ENCODE measurements at regions not wholly inside any gene's neighbourhood (a gene's known extent, or its start where the extent isn't known, plus 50 kb on each side); places are given as distances from the start of the nearest gene placed in this dataset.

DNA sequence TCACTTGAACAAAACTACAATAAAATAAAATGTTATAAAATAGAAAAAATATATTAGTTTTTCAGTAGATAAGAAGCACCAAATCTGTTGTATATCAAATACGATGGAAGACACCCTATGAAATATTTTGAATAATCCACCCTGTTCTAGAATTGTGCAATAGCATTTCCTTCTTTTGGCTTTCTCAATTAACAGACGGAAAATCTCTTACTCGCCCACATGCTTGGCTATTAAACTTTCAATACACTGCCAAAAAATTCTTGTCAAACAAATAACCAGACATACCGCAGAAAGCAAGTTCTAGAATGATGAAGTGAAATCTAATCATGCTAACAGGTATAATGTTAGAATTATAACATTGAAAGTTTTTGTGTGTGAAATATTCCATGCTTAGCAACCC, 671.6 kb upstream of the SLIT2 start:
- Histone ChIP-seq H3K9me3 (no peaks in the 10 kb centered on the region), H3K4me3 (no peak overlapping the region), H3K4me1 (no peaks in the 10 kb centered on the region), H3K27me3 (no peaks in the 10 kb centered on the region), H3K27ac (no peak overlapping the region), H3K36me3 (no peaks in the 10 kb centered on the region), H3K9ac (ENCODE audit: low read depth in 2 of 2, low read length in 2 of 2) (no peak overlapping the region)
- DNase-seq = no peak
- no peak for TF ChIP-seq CTCF (IDR thresholded peaks at IDR 0.05)
- intact Hi-C loops (cut with DNase I) = no loop called here

GRCh38 chr4:19579608-19580007, 672.1 kb upstream of the SLIT2 start:
- Histone ChIP-seq H3K9ac (ENCODE audit: low read depth in 2 of 2, low read length in 2 of 2) (no peak overlapping the region), H3K36me3 (no peaks in the 10 kb centered on the region), H3K27me3 (no peaks in the 10 kb centered on the region), H3K9me3 (no peaks in the 10 kb centered on the region), H3K4me1 (no peaks in the 10 kb centered on the region), H3K4me3 (no peak overlapping the region), H3K27ac (no peak overlapping the region)
- TF ChIP-seq CTCF (IDR thresholded peaks at IDR 0.05) = no peak
- intact Hi-C loops (cut with DNase I) = no loop called here
- no peak for DNase-seq

DNA sequence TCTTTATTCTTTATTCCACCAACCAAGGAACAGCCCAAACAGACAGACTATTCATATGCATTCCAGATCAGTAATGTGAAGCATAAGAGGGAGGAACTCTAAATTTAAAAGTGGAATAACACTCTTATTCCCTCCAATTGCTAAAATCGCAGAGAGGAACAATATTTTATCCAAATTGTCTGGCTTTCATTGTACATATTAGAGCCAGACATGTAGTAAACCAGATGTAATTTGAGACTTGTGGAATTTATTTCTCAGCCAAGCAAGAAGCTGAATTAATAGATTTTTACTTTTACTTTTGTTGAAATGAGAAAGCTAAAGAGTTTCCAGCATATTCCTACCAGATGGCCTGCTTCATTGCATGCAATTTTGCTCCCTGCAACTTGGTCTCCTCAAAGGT, 674.6 kb upstream of the SLIT2 start:
- no peak overlapping the region for H3K4me3 ChIP-seq
- H3K27me3 ChIP-seq = no peaks in the 10 kb centered on the region
- H3K9ac ChIP-seq (ENCODE audit: low read depth in 2 of 2, low read length in 2 of 2) = no peak overlapping the region
- no peaks in the 10 kb centered on the region for H3K36me3 ChIP-seq
- no peak overlapping the region for H3K27ac ChIP-seq
- intact Hi-C loops (cut with DNase I) = no loop called here
- no peak for TF ChIP-seq CTCF (IDR thresholded peaks at IDR 0.05)
- no peaks in the 10 kb centered on the region for H3K9me3 ChIP-seq
- no peak for DNase-seq
- no peaks in the 10 kb centered on the region for H3K4me1 ChIP-seq

DNA sequence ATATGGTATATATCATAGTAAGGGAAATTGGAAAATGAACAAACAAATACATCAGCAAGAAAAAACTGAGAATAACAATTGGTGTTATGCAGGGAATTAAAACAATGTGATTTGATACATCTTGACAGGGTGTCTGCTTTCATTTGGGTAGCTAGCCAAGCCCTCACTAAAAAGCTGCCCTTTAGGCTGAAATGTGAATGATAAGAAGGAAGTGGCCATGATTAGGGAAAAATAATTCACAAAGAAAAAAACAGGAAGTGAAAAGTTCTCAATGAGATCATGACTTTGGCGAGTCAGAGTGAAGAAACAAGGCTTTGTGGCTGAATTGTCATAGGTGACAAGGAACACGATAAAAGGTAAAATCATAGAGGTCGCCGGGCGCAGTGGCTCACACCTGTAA, 675.8 kb upstream of the SLIT2 start:
- H3K27me3 ChIP-seq = no peaks in the 10 kb centered on the region
- intact Hi-C loops (cut with DNase I) = no loop called here
- no peak overlapping the region for H3K9ac ChIP-seq (ENCODE audit: low read depth in 2 of 2, low read length in 2 of 2)
- no peak overlapping the region for H3K27ac ChIP-seq
- no peaks in the 10 kb centered on the region for H3K4me1 ChIP-seq
- no peak for DNase-seq
- no peak for TF ChIP-seq CTCF (IDR thresholded peaks at IDR 0.05)
- H3K9me3 ChIP-seq = no peaks in the 10 kb centered on the region
- H3K36me3 ChIP-seq = no peaks in the 10 kb centered on the region
- no peak overlapping the region for H3K4me3 ChIP-seq

DNA sequence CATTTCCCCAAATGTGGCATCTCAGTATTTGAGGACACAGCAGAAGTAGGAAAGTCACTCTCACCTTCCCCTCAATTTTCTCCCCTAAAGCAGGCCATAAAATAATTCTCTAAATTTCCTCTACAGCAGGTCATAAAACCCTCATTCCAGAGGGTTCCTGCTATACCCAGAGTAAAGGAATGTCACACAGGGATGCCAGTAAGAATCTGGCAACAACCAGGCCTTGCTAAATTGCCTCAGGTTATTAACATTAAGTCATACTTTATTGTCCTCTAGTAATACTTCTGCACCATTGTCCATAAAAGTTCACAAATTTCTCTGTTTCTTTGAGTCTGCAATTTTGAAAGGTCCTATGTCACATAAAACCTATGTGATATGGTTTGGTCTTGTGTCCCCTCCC, 685.7 kb upstream of the SLIT2 start:
- no peaks in the 10 kb centered on the region for H3K9me3 ChIP-seq
- H3K9ac ChIP-seq (ENCODE audit: low read depth in 2 of 2, low read length in 2 of 2) = no peak overlapping the region
- no peaks in the 10 kb centered on the region for H3K36me3 ChIP-seq
- DNase-seq = no peak
- no peak for TF ChIP-seq CTCF (IDR thresholded peaks at IDR 0.05)
- no peaks in the 10 kb centered on the region for H3K4me1 ChIP-seq
- no peaks in the 10 kb centered on the region for H3K27me3 ChIP-seq
- no peak overlapping the region for H3K27ac ChIP-seq
- intact Hi-C loops (cut with DNase I) = no loop called here
- H3K4me3 ChIP-seq = no peak overlapping the region

DNA sequence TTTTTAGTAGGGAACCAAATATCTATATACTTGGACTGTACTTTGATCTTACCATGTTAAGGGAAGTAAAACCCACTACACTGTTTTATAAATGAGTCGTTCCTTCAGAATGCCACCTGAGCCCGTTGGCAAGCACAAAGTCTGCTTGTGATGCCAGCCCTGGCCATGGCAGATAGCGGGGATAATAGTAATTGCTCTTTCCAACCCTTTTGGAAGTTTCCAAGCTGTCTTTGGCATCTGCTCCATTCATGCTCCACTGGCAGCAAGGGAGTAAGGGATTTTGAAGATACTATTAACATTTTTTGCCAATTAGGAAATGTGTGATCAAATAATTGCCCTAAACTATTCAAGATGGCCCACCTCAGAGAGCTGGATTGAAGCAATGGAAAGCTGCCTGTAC, 689.2 kb upstream of the SLIT2 start:
- Histone ChIP-seq H3K4me3 (no peak overlapping the region), H3K9ac (ENCODE audit: low read depth in 2 of 2, low read length in 2 of 2) (no peak overlapping the region), H3K9me3 (no peaks in the 10 kb centered on the region), H3K4me1 (no peaks in the 10 kb centered on the region), H3K27ac (no peak overlapping the region), H3K36me3 (no peaks in the 10 kb centered on the region), H3K27me3 (no peaks in the 10 kb centered on the region)
- no peak for DNase-seq
- TF ChIP-seq CTCF (IDR thresholded peaks at IDR 0.05) = no peak
- intact Hi-C loops (cut with DNase I) = no loop called here

Measured in colonic mucosa (tissue), 4 donors.